ENCODE measurements at regions not wholly inside any gene's neighbourhood (a gene's known extent, or its start where the extent isn't known, plus 50 kb on each side); places are given as distances from the start of the nearest gene placed in this dataset.

- DNase-seq = no peak
These were observed 265.4 kb upstream of the B3GAT1 start for GRCh38 chr11:134677397-134677822.

- no peak for DNase-seq
These were observed 264.7 kb upstream of the B3GAT1 start for GRCh38 chr11:134676516-134677287.

- DNase-seq = no peak
These were observed 263.9 kb upstream of the B3GAT1 start for GRCh38 chr11:134675983-134676382.

- no peak for DNase-seq
These were observed 262.9 kb upstream of the B3GAT1 start for GRCh38 chr11:134674974-134675373.

- DNase-seq = no peak
These were observed 258.9 kb upstream of the B3GAT1 start for GRCh38 chr11:134670961-134671370.

DNA sequence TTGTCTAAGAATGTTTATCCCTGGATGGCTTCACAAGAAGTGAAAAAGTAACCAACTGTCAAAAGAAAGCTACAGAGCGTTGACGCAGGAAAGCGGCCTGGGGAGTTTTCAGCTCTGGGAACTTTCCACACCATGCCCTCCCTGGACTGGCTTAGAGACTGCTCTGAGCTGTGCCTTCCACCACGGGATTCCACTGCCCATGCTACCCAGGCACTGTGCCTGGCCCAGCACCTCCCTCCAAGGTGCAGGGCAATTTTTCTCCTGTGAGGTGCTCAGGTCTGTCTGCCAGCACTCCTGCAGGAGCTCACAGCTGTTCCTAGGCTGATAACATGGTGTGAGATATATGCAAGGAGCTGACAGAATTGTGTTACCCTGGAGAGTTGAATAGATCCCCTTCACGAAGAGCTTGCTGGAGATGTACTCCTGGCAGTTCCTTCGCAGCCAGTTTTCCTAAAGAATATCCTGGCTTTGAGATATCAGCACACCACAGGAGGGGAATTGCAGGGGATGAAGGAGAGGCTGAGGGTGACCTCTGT is 258.3 kb upstream of the B3GAT1 start:
- no peak for DNase-seq

- DNase-seq = no peak
These were observed 257.8 kb upstream of the B3GAT1 start for GRCh38 chr11:134669796-134670195.

- no peak for DNase-seq
These were observed 256.8 kb upstream of the B3GAT1 start for GRCh38 chr11:134668796-134669195.

DNA sequence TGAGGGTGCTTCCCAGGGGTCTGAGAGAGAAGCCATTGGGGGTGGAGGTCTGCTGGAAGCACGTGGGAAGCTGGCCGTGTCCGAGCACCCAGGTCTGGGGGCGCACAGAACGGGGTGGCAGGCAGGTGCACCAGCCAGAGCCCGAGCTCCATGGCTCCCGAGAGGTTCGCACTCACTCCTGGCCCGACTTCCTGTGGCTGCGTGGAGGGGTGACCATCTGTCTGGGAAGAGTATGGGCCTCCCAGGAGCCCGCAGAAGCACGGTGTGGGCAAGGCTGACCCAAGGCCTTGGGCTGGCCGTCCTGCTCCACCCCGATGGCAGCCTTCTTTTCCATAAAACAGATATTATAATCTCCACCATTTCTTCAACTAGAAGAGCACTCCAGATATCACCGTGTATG is 256.0 kb upstream of the B3GAT1 start:
- DNase-seq = no peak

GRCh38 chr11:134667505-134667904 is 255.5 kb upstream of the B3GAT1 start:
- no peak for DNase-seq

DNA sequence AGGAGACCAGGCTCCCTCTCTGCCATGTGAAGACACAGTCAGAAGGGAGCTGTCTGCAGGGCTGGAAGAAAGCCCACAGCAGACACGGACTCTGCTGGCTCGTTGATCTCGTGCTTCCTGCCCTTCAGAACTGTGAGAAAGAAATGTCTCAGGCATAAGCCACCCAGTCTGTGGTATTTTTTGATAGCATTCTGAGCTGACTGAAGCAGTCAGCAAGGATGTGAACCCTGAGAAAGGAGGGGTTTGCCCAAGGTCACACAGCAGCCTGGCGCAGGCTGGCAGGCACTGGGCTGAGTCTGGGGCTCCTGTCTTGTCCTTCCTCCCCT is 255.1 kb upstream of the B3GAT1 start:
- no peak for DNase-seq

DNA sequence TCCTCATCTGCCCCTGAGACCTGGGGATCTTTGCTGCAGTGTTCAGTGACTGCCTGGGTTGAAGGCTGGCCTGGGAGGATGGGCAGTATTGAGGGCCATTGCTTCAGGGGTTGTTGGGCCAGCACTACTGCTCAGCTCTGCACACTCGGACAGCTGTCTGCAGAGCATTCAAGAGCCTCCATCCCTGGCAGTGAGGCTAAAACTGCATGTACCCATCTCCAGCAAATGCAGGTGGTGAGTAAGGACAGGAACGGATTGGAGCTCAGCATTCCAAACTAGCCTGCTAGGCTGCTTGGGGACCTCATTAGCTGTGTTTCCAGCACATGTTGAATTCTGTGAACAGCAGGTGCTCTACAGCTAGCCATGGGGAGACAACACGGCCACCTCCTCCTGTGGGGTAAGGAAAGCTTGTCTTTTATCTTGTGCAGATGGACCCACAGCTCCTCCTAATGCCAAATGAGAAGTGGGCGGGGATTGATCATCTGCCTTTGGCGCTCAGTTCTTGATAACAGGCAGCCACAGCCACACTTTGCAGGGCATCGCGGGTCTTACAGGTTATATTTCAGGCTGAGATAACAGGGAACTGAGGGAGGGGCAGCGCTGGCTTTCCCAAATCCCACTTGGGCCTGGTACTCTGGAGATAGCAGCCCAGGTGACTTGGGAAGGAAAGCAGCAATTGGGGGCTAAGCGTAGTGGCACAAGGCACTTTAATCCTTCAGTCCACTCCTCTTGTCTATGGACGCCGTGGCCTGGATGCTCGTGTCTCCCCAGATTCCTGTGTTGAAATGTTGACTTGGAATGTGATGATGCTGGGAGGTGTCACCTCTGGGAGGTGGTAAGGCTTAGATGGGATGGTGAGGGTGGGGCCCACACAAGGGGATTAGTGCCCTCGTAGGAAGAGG is 254.5 kb upstream of the B3GAT1 start:
- DNase-seq = no peak

GRCh38 chr11:134665571-134666270 is 253.7 kb upstream of the B3GAT1 start:
- no peak for DNase-seq

DNA sequence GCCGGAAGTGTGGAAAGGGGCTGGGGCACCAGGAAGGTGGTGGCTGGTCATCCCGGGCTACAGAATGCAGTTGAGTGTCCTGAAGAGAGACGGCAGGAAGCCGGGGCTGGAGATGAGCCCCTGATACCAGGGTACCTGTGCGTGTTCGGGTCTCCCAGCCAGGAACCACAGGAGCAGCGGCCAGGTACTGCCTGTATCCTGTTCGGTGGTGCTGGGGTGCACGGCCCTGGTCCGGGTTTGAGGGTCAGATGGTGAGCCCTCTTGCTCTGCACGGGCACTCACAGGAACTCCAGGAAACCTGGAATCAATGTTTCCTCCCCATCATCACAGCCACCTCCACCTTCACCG is 253.1 kb upstream of the B3GAT1 start:
- no peak for DNase-seq

- no peak for DNase-seq
These were observed 252.6 kb upstream of the B3GAT1 start for GRCh38 chr11:134664447-134665187.

- DNase-seq = no peak
These were observed 251.7 kb upstream of the B3GAT1 start for GRCh38 chr11:134663506-134664313.

DNA sequence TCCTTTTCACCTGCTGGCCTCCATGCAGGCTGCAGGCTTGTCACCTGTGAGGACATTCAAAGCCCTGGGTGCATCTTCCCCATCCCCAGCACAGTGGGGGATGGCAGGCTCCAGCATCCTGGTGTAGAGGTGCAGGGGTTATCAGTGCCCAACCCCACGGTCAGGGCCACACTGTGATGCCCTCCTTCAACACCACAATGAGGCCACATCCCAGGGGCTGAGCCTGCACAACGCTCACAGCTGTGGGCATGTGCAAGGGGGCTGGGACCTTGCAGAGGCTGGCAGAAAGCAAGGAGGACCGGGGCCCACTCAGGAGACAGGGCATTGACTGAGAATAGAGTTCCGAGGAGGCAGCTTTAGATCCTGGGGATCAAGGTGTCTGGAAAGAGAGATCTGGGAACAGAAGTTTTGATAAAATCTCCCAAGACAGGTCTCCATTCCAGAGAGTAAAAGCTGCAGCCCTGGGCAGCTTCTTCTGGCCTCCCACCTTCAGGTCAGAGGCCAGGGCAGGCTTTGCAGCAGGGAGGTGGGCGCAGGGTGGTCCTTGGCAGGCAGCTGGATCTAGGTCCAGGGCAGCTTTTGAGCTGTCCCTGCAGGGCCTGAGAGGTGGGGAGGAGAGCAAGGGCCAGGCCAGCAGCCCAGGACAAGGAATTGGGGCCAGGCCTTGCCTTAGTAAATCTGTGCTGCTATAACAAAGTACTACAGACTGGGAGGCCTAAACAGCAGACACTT is 250.8 kb upstream of the B3GAT1 start:
- no peak for DNase-seq

GRCh38 chr11:134661660-134662059 is 249.6 kb upstream of the B3GAT1 start:
- no peak for DNase-seq

GRCh38 chr11:134660416-134660815 is 248.4 kb upstream of the B3GAT1 start:
- no peak for DNase-seq

DNA sequence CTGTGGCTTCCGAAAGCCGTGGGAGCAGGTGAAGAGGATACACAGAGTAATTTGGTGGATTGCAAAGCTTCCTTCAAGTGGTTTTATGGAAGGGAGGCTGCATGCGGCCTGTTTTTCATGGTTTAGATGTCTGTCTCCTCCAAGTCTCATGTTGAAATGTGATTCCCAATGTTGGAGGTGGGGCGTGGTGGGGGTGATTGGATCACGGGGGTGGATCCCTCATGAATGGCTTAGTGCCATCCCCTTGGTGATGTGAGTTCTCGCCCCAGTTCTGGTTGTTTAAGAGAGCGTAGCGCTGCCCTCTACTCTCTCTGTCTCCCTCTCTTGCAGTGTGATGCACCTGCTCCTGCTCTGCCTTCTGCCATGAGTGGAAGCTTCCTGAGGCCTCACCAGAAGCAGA is 247.8 kb upstream of the B3GAT1 start:
- no peak for DNase-seq

Data from OCI-M1 (cell line).